OCI-LY3 (cell line): ENCODE measurements at regions not wholly inside any gene's neighbourhood (a gene's known extent, or its start where the extent isn't known, plus 50 kb on each side); places are given as distances from the start of the nearest gene placed in this dataset.

Experiments
- CTCF ChIP-seq: fragments of 200-600, 300-600 bp; sonication (generic); IDR thresholded peaks from 2 replicates; pipeline ENCODE4 v1.5.1; 2014; ENCODE audit warnings: antibody characterized with exemption, low read length, low read depth
- EZH2phosphoT487 ChIP-seq: fragments of 200-600 bp; shearing (Covaris generic); IDR thresholded peaks from 2 replicates; pipeline ENCODE4 v1.6.1; 2018; ENCODE audit warnings: antibody characterized with exemption, mixed run types, low read depth

GRCh38 chr7:19572566-19572965 is 136.3 kb downstream of the POLR1F start:
- TF ChIP-seq CTCF (no peak), EZH2phosphoT487 (no peak)
